SK-N-MC (cell line): ENCODE measurements at regions not wholly inside any gene's neighbourhood (a gene's known extent, or its start where the extent isn't known, plus 50 kb on each side); places are given as distances from the start of the nearest gene placed in this dataset.

ENCODE experiments used
- EZH2 ChIP-seq: fragments of 200-600 bp; sonication (generic); IDR thresholded peaks from one replicate; pipeline ENCODE4 v1.6.1; 2017; ENCODE audit warnings: antibody characterized with exemption
- FOXP2 ChIP-seq: optimal IDR thresholded peaks from 2 replicates; pipeline ENCODE3; 2011; ENCODE audit warnings: mild to moderate bottlenecking, moderate library complexity; ENCODE audit not compliant: insufficient read depth; ENCODE audit errors: extremely low read length, control extremely low read depth
- POLR2AphosphoS5 ChIP-seq: IDR thresholded peaks from 2 replicates; pipeline ENCODE4 v1.6.1; 2012; ENCODE audit warnings: mild to moderate bottlenecking, low read depth, low read length, borderline replicate concordance

- TF ChIP-seq FOXP2: no peak
- TF ChIP-seq EZH2: no peak
- TF ChIP-seq POLR2AphosphoS5: peak; percentile 43; the same call in 1 of the 2 replicates
Observed at GRCh38 chr1:195964516-195964915, 643.7 kb downstream of the KCNT2 start.
